ENCODE measurements at regions not wholly inside any gene's neighbourhood (a gene's known extent, or its start where the extent isn't known, plus 50 kb on each side); places are given as distances from the start of the nearest gene placed in this dataset.

DNA sequence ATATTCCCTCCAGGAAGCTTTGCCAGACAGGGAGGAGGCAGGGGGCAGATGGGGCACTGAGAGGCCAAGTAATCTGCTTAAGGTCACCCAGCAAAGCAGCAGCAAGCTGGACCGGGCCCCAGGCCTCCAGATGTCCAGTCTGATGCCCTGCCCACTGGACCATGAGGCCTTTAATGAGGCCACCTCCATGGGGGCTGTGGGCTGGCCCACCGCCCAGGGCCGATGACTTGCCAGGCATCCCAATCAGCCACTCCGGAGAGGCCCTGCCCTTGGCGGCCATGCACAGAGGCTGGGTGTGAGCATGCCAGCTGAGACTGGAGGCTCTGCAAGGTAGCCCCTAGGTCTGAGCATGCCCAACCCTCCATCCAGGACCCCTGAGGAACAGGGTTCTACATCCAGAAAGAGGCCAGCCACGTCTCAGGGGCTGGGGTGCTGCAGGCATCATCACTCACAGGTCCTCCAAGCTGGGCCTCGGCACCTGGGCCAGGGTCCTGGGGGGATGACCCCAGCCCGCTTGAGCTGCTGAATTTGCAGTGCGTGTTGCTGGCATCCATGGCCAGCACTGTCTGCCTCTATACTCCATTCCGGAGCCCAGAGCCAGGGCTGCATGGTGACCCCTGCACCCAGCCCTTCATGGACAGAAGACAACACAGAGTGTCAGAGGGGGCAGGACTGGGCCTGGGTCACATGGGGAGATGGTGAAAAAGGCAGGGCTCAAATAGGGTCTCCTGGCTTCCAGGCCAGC is 164.2 kb downstream of the INHBB start:
- Histone ChIP-seq H3K79me1 (ENCODE audit: low read depth, low read length) (no peaks in the 10 kb centered on the region), H2BK12ac (ENCODE audit: low read depth, low read length) (no peak overlapping the region), H3K4ac (replicated peaks; ENCODE audit: insufficient read length, low read depth, low read length) (no peak overlapping the region), H4K20me1 (replicated peaks in 1 of 2; ENCODE audit: control insufficient read depth in 1 of 2, insufficient read depth in 2 of 2, low read length in 2 of 2) (no peaks in the 10 kb centered on the region), H4K5ac (ENCODE audit: insufficient read length, low read depth, low read length) (no peak overlapping the region), H2AFZ (ENCODE audit: low read length) (no peak overlapping the region), H2BK15ac (ENCODE audit: low read length) (no peak overlapping the region), H4K8ac (ENCODE audit: extremely low read depth, insufficient read depth, low read length) (no peak overlapping the region), H3K56ac (replicated peaks; ENCODE audit: insufficient read length, low read depth, low read length) (no peak overlapping the region), H3K36me3 (ENCODE audit: control insufficient read depth in 2 of 4, insufficient read depth in 4 of 4, low read length in 3 of 4) (no peaks in the 10 kb centered on the region), H3K23ac (ENCODE audit: insufficient read length) (no peak overlapping the region), H3K79me2 (ENCODE audit: control insufficient read depth in 1 of 2, insufficient read depth in 2 of 2, low read length in 2 of 2) (no peaks in the 10 kb centered on the region), H3K27me3 (replicated peaks in 1 of 4; ENCODE audit: control insufficient read depth in 3 of 4, extremely low read depth in 1 of 4, insufficient read depth in 3 of 4, low read length in 3 of 4) (peaks cover 0 to 14% (median 6%) of the 10 kb centered on the region in 4 experiments; a peak in 3 of 7 replicates), H3K14ac (ENCODE audit: insufficient read length) (no peak overlapping the region), H3K4me2 (ENCODE audit: insufficient read depth in 1 of 2, low read depth in 2 of 2, low read length in 2 of 2) (no peak overlapping the region), H3K4me3 (ENCODE audit: extremely low read depth in 1 of 4, insufficient read depth in 2 of 4, low read depth in 3 of 4, low read length in 4 of 4) (no peak overlapping the region), H2BK20ac (ENCODE audit: low read length) (no peak overlapping the region), H3K9me3 (ENCODE audit: insufficient read depth in 2 of 2, low read depth in 1 of 2, low read length in 1 of 2) (no peaks in the 10 kb centered on the region), H3K23me2 (ENCODE audit: low read depth, low read length) (no peaks in the 10 kb centered on the region; the same call in 1 of the 2 replicates), H3K18ac (ENCODE audit: extremely low read depth, low read length) (no peak overlapping the region), H3K27ac (ENCODE audit: low read depth, low read length) (no peak overlapping the region), H4K91ac (replicated peaks; ENCODE audit: insufficient read length, low read length) (no peak overlapping the region), H2BK5ac (ENCODE audit: low read depth, low read length) (no peak overlapping the region), H2AK5ac (ENCODE audit: low read depth, low read length) (no peak overlapping the region), H3K9ac (replicated peaks in 1 of 4; ENCODE audit: extremely low read depth in 1 of 4, low read depth in 3 of 4, low read length in 3 of 4) (no peak overlapping the region), H2BK120ac (replicated peaks; ENCODE audit: low read depth, low read length) (no peak overlapping the region), H3K4me1 (replicated peaks in 1 of 4; ENCODE audit: control insufficient read depth in 3 of 4, insufficient read depth in 4 of 4, low read length in 3 of 4) (peaks cover 0 to 4% (median 1%) of the 10 kb centered on the region in 4 experiments; a peak in 3 of 7 replicates)
- FAIRE-seq (no peak), DNase-seq (ENCODE audit: low read depth in 1 of 2, low spot score in 2 of 2) (no peak)
- ChIA-PET CTCF (ENCODE audit: partially characterized antibody) (interaction anchor here (0.6 to 10.8 kb wide), 21 partner anchors 9 to 178 kb away, joined by 3 to 91 read pairs (median 3); no protein-coding TSS in a partner anchor), POLR2A (ENCODE audit: partially characterized antibody) (interaction anchor here (1.5 kb wide), 1 partner anchor 10 kb away, joined by 3 read pairs; no protein-coding TSS in a partner anchor)
- WGBS, 2 experiments (ENCODE audit: extremely low coverage in 1 of 2, insufficient coverage in 1 of 2, insufficient read length in 1 of 2, insufficient replicate concordance in 2 of 2, low coverage in 1 of 2, low lambda C conversion rate in 2 of 2, missing lambda C conversion rate in 1 of 2), result 83% methylated on average over 10 of the region's 10 CpGs; no CpG with 5 or more reads in 1 of the 2 experiments
- TF ChIP-seq BACH1 (IDR thresholded peaks at IDR 0.05; ENCODE audit: low read length), result no peak
- TF ChIP-seq TAF1 (IDR thresholded peaks at IDR 0.05; ENCODE audit: low read depth, low read length), result no peak
- TF ChIP-seq SP4 (IDR thresholded peaks at IDR 0.05; ENCODE audit: low read length), result no peak
- TF ChIP-seq, protein P1, sequence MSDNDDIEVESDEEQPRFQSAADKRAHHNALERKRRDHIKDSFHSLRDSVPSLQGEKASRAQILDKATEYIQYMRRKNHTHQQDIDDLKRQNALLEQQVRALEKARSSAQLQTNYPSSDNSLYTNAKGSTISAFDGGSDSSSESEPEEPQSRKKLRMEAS (IDR thresholded peaks at IDR 0.05), result no peak
- no peak for TF ChIP-seq TBP (IDR thresholded peaks at IDR 0.05; ENCODE audit: low read depth, low read length)
- no peak for TF ChIP-seq POLR2AphosphoS5 (IDR thresholded peaks at IDR 0.05; ENCODE audit: low read depth, low read length)
- TF ChIP-seq EZH2 (IDR thresholded peaks at IDR 0.05; ENCODE audit: low read depth, low read length, severe bottlenecking), result no peak
- TF ChIP-seq SIX5 (IDR thresholded peaks at IDR 0.05; ENCODE audit: low read depth, low read length), result no peak
- no peak for TF ChIP-seq POLR2A (IDR thresholded peaks at IDR 0.05; ENCODE audit: control extremely low read depth in 1 of 2, low read depth in 2 of 2, low read length in 2 of 2)
- no peak for TF ChIP-seq EGR1 (IDR thresholded peaks at IDR 0.05; ENCODE audit: borderline replicate concordance, low read depth, low read length)
- no peak for TF ChIP-seq SP1 (IDR thresholded peaks at IDR 0.05; ENCODE audit: low read depth, low read length)
- TF ChIP-seq RAD21 (IDR thresholded peaks at IDR 0.05 in 1 of 2, conservative IDR thresholded peaks at IDR 0.05 in 1 of 2; ENCODE audit: low read depth in 2 of 2, low read length in 2 of 2), result no peak
- no peak for TF ChIP-seq SAP30 (IDR thresholded peaks at IDR 0.05; ENCODE audit: insufficient read depth, insufficient replicate concordance, low read length)
- TF ChIP-seq POU5F1 (IDR thresholded peaks at IDR 0.05; ENCODE audit: low read depth, low read length), result no peak
